T-helper 2 cell treated with Interferon-gamma antibody and Interleukin-4, amounts not matched to agents 5 μg/mL and 100 μg/mL, for 36 hours (primary cell): ENCODE measurements at regions not wholly inside any gene's neighbourhood (a gene's known extent, or its start where the extent isn't known, plus 50 kb on each side); places are given as distances from the start of the nearest gene placed in this dataset.

ENCODE experiments used
- DNase-seq: peaks from one replicate; pipeline ENCODE4 v3.0.0; 2021; ENCODE audit warnings: low spot score
- H3K27ac Mint-ChIP-seq: one replicate; pipeline ENCODE4 v1.8.0; 2021; ENCODE audit warnings: mild to moderate bottlenecking, mixed read lengths
- H3K27me3 Mint-ChIP-seq: one replicate; pipeline ENCODE4 v1.8.0; 2021; ENCODE audit warnings: low read depth, mixed read lengths
- H3K36me3 Mint-ChIP-seq: one replicate; pipeline ENCODE4 v1.8.0; 2021; ENCODE audit warnings: low read depth, mixed read lengths
- H3K4me1 Mint-ChIP-seq: one replicate; pipeline ENCODE4 v1.8.0; 2021; ENCODE audit warnings: low read depth, mixed read lengths
- H3K4me3 Mint-ChIP-seq: one replicate; pipeline ENCODE4 v1.8.0; 2022; ENCODE audit warnings: mild to moderate bottlenecking, moderate library complexity, mixed read lengths
- H3K9me3 Mint-ChIP-seq: one replicate; pipeline ENCODE4 v1.8.0; 2021; ENCODE audit warnings: mixed read lengths

GRCh38 chr16:51443934-51444333 is 292.9 kb upstream of the SALL1 start:
- Mint-ChIP-seq H3K27ac (no peak overlapping the region), H3K4me3 (no peak overlapping the region), H3K9me3 (no peaks in the 10 kb centered on the region), H3K36me3 (no peaks in the 10 kb centered on the region), H3K4me1 (no peaks in the 10 kb centered on the region), H3K27me3 (peaks cover 3% of the 10 kb centered on the region)
- DNase-seq, result no peak

GRCh38 chr16:51442141-51442870 is 291.2 kb upstream of the SALL1 start:
- H3K4me1 Mint-ChIP-seq, result no peaks in the 10 kb centered on the region
- H3K36me3 Mint-ChIP-seq, result no peaks in the 10 kb centered on the region
- no peak overlapping the region for H3K4me3 Mint-ChIP-seq
- no peak for DNase-seq
- no peaks in the 10 kb centered on the region for H3K9me3 Mint-ChIP-seq
- peaks cover 3% of the 10 kb centered on the region for H3K27me3 Mint-ChIP-seq
- H3K27ac Mint-ChIP-seq, result no peak overlapping the region

GRCh38 chr16:51440131-51440889 is 289.2 kb upstream of the SALL1 start:
- no peaks in the 10 kb centered on the region for H3K4me1 Mint-ChIP-seq
- no peaks in the 10 kb centered on the region for H3K36me3 Mint-ChIP-seq
- DNase-seq, result no peak
- no peak overlapping the region for H3K4me3 Mint-ChIP-seq
- H3K27ac Mint-ChIP-seq, result no peak overlapping the region
- H3K27me3 Mint-ChIP-seq, result peaks cover 3% of the 10 kb centered on the region
- H3K9me3 Mint-ChIP-seq, result no peaks in the 10 kb centered on the region

GRCh38 chr16:51439271-51439670 is 288.2 kb upstream of the SALL1 start:
- no peaks in the 10 kb centered on the region for H3K36me3 Mint-ChIP-seq
- peaks cover 3% of the 10 kb centered on the region for H3K27me3 Mint-ChIP-seq
- no peak for DNase-seq
- H3K27ac Mint-ChIP-seq, result no peak overlapping the region
- H3K4me1 Mint-ChIP-seq, result no peaks in the 10 kb centered on the region
- no peak overlapping the region for H3K4me3 Mint-ChIP-seq
- H3K9me3 Mint-ChIP-seq, result peaks cover 5% of the 10 kb centered on the region

GRCh38 chr16:51436742-51437141 is 285.7 kb upstream of the SALL1 start:
- DNase-seq, result no peak
- no peak overlapping the region for H3K27ac Mint-ChIP-seq
- H3K9me3 Mint-ChIP-seq, result peaks cover 5% of the 10 kb centered on the region
- H3K4me1 Mint-ChIP-seq, result no peaks in the 10 kb centered on the region
- H3K36me3 Mint-ChIP-seq, result no peaks in the 10 kb centered on the region
- H3K27me3 Mint-ChIP-seq, result peaks cover 3% of the 10 kb centered on the region
- no peak overlapping the region for H3K4me3 Mint-ChIP-seq

DNA sequence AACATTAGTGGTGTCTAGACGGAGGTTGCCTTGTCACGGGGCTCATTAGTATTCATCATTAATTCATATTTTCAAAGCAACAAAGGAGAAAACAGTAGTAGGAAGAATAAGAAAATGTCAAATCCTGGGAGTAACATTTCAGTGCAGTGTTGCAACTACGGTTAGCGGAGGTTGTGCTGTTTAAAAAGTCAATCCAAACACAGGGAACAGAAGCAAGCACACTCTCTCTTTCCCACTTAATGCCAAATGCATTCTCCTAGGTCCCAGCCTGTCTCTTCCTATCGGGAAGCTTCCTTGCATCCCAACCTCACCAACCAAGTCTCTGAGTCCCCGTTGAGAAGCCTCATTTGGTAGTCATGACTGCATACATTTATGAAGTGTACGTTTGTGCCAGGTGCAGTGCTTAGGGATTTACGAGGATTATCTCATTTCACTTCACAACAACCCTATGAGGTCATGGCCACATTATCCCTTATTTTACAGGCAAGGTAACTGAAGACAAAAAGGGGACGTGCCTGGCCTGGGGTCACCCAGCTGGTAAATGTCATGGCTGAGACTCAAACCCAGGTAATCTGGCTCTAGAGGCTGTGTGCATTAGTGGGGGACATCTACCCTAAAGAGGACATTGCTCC is 283.6 kb upstream of the SALL1 start:
- Mint-ChIP-seq H3K27ac (no peak overlapping the region), H3K36me3 (no peaks in the 10 kb centered on the region), H3K4me1 (no peaks in the 10 kb centered on the region), H3K27me3 (no peaks in the 10 kb centered on the region), H3K9me3 (peaks cover 5% of the 10 kb centered on the region), H3K4me3 (no peak overlapping the region)
- DNase-seq, result no peak

- Mint-ChIP-seq H3K4me3 (no peak overlapping the region), H3K4me1 (no peaks in the 10 kb centered on the region), H3K27ac (no peak overlapping the region), H3K27me3 (no peaks in the 10 kb centered on the region), H3K9me3 (peaks cover 14% of the 10 kb centered on the region), H3K36me3 (no peaks in the 10 kb centered on the region)
- DNase-seq, result no peak
Observed at GRCh38 chr16:51433599-51433998, 282.5 kb upstream of the SALL1 start.

DNA sequence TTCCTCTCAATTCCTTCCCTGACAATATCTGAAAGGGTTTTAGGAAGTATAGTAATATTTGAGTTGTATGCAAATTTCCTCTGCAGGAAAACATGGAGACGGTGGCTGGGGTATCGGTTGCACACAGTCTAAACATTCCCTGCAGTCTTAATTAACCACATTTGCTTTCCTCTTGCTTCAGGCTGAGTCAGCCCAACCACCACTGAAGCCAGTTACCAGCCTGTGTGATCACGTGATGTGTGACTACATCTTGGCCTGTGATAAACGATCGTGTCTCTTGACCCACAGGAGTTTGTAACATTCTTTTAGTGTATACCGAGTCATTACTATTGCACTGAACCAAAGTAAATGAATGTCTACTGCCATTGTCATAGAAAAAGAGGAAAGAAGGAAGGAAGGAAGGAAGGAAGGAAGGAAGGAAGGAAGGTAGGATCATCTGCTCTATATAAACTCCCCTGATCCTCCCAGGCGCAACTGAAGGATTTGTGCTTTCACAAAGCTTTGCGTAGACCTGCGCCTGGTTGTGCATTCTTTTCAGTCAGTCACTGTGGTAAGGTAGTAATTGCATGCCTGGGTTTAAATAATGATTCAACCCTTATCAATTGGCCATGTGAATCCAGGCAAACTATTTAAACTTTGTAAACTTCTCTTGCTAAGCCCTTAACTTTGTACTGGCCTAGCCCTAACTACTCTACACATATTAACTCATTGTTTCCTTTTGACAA is 280.6 kb upstream of the SALL1 start:
- H3K36me3 Mint-ChIP-seq, result no peaks in the 10 kb centered on the region
- H3K27ac Mint-ChIP-seq, result no peak overlapping the region
- peaks cover 20% of the 10 kb centered on the region for H3K9me3 Mint-ChIP-seq
- no peaks in the 10 kb centered on the region for H3K27me3 Mint-ChIP-seq
- no peak overlapping the region for H3K4me3 Mint-ChIP-seq
- DNase-seq, result no peak
- H3K4me1 Mint-ChIP-seq, result no peaks in the 10 kb centered on the region

DNA sequence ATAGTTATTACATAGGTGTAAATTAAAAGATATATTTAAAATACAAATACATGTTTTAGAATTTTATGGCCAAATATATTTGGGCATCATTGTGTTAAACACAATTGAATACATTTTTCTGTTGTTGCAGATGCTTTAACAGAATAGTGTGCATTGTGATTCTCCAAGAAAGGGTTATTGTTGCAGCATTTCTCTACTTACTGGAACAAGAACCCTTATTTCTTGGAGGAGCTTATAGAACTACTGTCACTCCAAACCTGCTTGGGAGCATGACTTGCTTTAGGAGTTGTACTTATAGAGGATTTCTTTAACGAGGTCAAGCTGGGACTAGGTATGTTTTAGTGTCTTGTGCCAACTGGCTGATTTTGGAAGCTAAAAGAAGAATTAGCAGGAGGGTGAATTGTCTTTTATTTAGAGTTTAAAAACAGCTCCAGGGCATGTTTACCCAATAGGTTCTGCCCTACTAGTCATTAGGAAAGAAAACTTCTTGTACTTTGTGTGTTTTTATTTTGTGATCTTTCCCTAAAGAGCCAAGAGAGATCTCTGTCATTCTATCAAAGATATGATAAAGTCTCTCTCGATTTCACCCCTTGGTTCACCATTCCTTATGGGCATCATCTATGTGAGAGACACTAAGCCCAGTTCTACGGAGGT is 279.8 kb upstream of the SALL1 start:
- no peak for DNase-seq
- Mint-ChIP-seq H3K4me3 (no peak overlapping the region), H3K4me1 (no peaks in the 10 kb centered on the region), H3K36me3 (no peaks in the 10 kb centered on the region), H3K27me3 (no peaks in the 10 kb centered on the region), H3K9me3 (peaks cover 24% of the 10 kb centered on the region), H3K27ac (no peak overlapping the region)

DNA sequence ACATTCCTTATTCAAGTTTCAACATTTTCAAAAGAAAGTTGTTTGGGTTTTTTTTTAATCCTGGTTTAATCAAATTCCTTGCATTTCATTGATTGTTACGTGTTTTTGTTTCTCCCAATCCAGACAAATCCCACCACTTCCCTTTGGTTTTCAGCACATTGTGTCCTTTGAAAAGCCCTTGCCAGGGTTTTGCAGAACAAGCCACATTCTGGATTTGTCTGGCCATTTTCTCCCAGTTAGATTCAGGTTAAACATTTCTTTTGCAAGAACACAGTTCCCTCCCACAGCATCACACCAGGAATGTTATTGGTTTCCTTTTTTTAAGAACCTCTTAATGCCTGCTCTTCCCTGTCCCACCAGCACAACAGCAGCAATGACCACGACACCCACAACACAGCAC is 278.0 kb upstream of the SALL1 start:
- Mint-ChIP-seq H3K4me1 (no peaks in the 10 kb centered on the region), H3K36me3 (no peaks in the 10 kb centered on the region), H3K27me3 (no peaks in the 10 kb centered on the region), H3K27ac (no peak overlapping the region), H3K4me3 (no peak overlapping the region), H3K9me3 (peaks cover 19% of the 10 kb centered on the region)
- no peak for DNase-seq

DNA sequence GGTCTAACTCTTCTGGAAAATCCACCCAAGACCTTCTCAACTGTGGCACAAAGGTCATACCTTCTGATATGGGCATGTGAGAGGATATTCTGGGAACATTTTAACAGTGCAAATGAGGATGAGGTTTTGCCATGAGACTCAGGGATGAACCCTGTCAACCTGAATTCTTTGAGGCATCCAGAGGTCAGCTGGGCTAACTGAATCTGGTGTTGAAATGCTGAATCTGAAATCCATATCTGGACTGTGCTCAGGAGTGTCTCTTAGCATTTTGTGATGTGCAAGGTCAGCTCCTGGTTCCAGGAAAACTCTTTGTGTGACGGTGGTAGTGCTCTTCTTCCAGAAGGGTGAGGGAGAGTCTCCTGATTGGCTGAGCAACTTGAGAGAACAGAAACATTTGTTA is 276.0 kb upstream of the SALL1 start:
- H3K4me3 Mint-ChIP-seq, result no peak overlapping the region
- H3K9me3 Mint-ChIP-seq, result peaks cover 27% of the 10 kb centered on the region
- H3K27ac Mint-ChIP-seq, result no peak overlapping the region
- no peaks in the 10 kb centered on the region for H3K36me3 Mint-ChIP-seq
- DNase-seq, result no peak
- H3K27me3 Mint-ChIP-seq, result no peaks in the 10 kb centered on the region
- no peaks in the 10 kb centered on the region for H3K4me1 Mint-ChIP-seq

GRCh38 chr16:51426276-51426675 is 275.2 kb upstream of the SALL1 start:
- Mint-ChIP-seq H3K27me3 (no peaks in the 10 kb centered on the region), H3K4me3 (no peak overlapping the region), H3K4me1 (no peaks in the 10 kb centered on the region), H3K27ac (no peak overlapping the region), H3K9me3 (peaks cover 29% of the 10 kb centered on the region), H3K36me3 (no peaks in the 10 kb centered on the region)
- no peak for DNase-seq

- Mint-ChIP-seq H3K27ac (no peak overlapping the region), H3K27me3 (no peaks in the 10 kb centered on the region), H3K36me3 (no peaks in the 10 kb centered on the region), H3K4me3 (no peak overlapping the region), H3K9me3 (peaks cover 14% of the 10 kb centered on the region), H3K4me1 (no peaks in the 10 kb centered on the region)
- no peak for DNase-seq
Observed at GRCh38 chr16:51420247-51420646, 269.2 kb upstream of the SALL1 start.
